K562 (cell line): ENCODE measurements at regions not wholly inside any gene's neighbourhood (a gene's known extent, or its start where the extent isn't known, plus 50 kb on each side); places are given as distances from the start of the nearest gene placed in this dataset.

ENCODE experiments used
- ATAC-seq: fragments of 200-7000 bp; cut with Tn5 transposase; 3 replicates; pipeline ENCODE4 v1.9.1; 2020; ENCODE audit warnings: moderate library complexity
- BruUV-seq: library from RNA; stranded (reverse); fragments of 400-500 nt; replicated peaks from 2 replicates; lab custom pipeline; 2021; lab: Mats Ljungman, UMichigan
- CTCF ChIA-PET: fragments of 300-600 bp; formaldehyde crosslinking; extraction: SDS; loops from one replicate; lab custom pipeline; 2021; ENCODE audit warnings: low intra/inter-chr PET ratio; lab: Yijun Ruan, JAX
- POLR2A ChIA-PET: fragments of 300-600, 350-650 bp; sonication (Branson Sonifier 250); formaldehyde crosslinking; extraction: SDS; loops from one replicate; lab custom pipeline; 2021; ENCODE audit warnings: antibody characterized with exemption, inconsistent platforms; lab: Yijun Ruan, JAX
- DNase-seq, 4 experiments: peaks; one replicate each; pipeline versions ENCODE4 v3.0.0 to v3.0.0-alpha.2; 2011 to 2018; ENCODE audit warnings: low spot score in 3 of 4, mixed read lengths in 3 of 4; ENCODE audit errors: extremely low read depth in 1 of 4
- FAIRE-seq: peaks from 2 replicates; lab custom pipeline; 2011; peaks lifted over from hg19 to GRCh38; lab: Jason Lieb, UNC
- H2AFZ ChIP-seq: 2 replicates; pipeline ENCODE4 v1.6.0; 2011; ENCODE audit warnings: low read depth, low read length, control low read depth, inconsistent platforms
- H3K27ac ChIP-seq: fragments of 200-600 bp; 3 replicates; pipeline ENCODE4 v1.8.0; 2011; ENCODE audit warnings: low read depth, mild to moderate bottlenecking, control low read depth, inconsistent platforms, low read length, moderate library complexity, mixed read lengths; ENCODE audit errors: extremely low read depth
- H3K27me3 ChIP-seq, 2 experiments: fragments of 300-600 bp in 1 of 2; 2 replicates in 1 of 2; 3 replicates in 1 of 2; pipeline versions ENCODE4 v1.6.0 to v1.8.0; 2011; ENCODE audit warnings: inconsistent platforms in 2 of 2, low read length in 2 of 2, mild to moderate bottlenecking in 1 of 2, mixed read lengths in 1 of 2, moderate library complexity in 1 of 2; ENCODE audit not compliant: control insufficient read depth in 2 of 2, insufficient read depth in 2 of 2
- H3K36me3 ChIP-seq: fragments of 300-600 bp; 3 replicates; pipeline ENCODE4 v1.8.0; 2011; ENCODE audit warnings: mild to moderate bottlenecking, low read length, inconsistent platforms; ENCODE audit not compliant: control insufficient read depth, insufficient read depth
- H3K4me1 ChIP-seq, 2 experiments: fragments of 200-600 bp in 1 of 2; replicated peaks in 1 of 2; 2 replicates in 1 of 2; 3 replicates in 1 of 2; pipeline versions ENCODE4 v1.5.1 to v1.8.0; 2011; ENCODE audit warnings: inconsistent platforms in 2 of 2, low read length in 2 of 2, mild to moderate bottlenecking in 1 of 2, mixed read lengths in 1 of 2, moderate library complexity in 1 of 2; ENCODE audit not compliant: control insufficient read depth in 2 of 2, insufficient read depth in 2 of 2
- H3K4me2 ChIP-seq: 2 replicates; pipeline ENCODE4 v1.6.1; 2011; ENCODE audit warnings: low read length, control low read depth, inconsistent platforms, mixed read lengths; ENCODE audit not compliant: insufficient read depth
- H3K4me3 ChIP-seq: fragments of 200-600 bp; sonication (generic), shearing (Covaris generic); 2 replicates; pipeline ENCODE4 v1.5.1; 2016; ENCODE audit warnings: control low read depth, inconsistent platforms
- H3K79me2 ChIP-seq: fragments of 200-600 bp; 3 replicates; pipeline ENCODE4 v1.8.0; 2011; ENCODE audit warnings: low read length, inconsistent platforms; ENCODE audit not compliant: control insufficient read depth, insufficient read depth
- H3K9ac ChIP-seq, 2 experiments: 2 replicates each; pipeline versions ENCODE4 v1.6.0 to v1.6.1; 2011; ENCODE audit warnings: low read depth in 2 of 2, low read length in 2 of 2, control low read depth in 1 of 2, inconsistent platforms in 1 of 2, mild to moderate bottlenecking in 1 of 2, mixed read lengths in 1 of 2; ENCODE audit not compliant: insufficient read depth in 1 of 2
- H3K9me1 ChIP-seq: one replicate; pipeline ENCODE4 v1.6.0; 2011; ENCODE audit warnings: inconsistent platforms, mild to moderate bottlenecking, low read length, moderate library complexity; ENCODE audit not compliant: control insufficient read depth, insufficient read depth
- H3K9me3 ChIP-seq: replicated peaks from 2 replicates; pipeline ENCODE4 v1.5.1; 2011; ENCODE audit warnings: low read depth, low read length, inconsistent platforms; ENCODE audit not compliant: control insufficient read depth, insufficient read depth
- H4K20me1 ChIP-seq: replicated peaks from 2 replicates; pipeline ENCODE4 v1.6.1; 2011; ENCODE audit warnings: low read length, inconsistent platforms, mixed read lengths; ENCODE audit not compliant: control insufficient read depth, insufficient read depth
- CBFB ChIP-seq: sonication (generic); formaldehyde crosslinking; IDR thresholded peaks from 2 replicates; pipeline ENCODE4 v1.4.0; 2020; ENCODE audit warnings: mild to moderate bottlenecking, missing genetic modification reagents
- MAX ChIP-seq: sonication (generic); formaldehyde crosslinking; IDR thresholded peaks from 2 replicates; pipeline ENCODE4 v1.9.0; 2022; ENCODE audit warnings: mild to moderate bottlenecking, missing genetic modification reagents
- MAZ ChIP-seq, 2 experiments: fragments of 450-650 bp in 1 of 2; sonication (generic) in 1 of 2; formaldehyde crosslinking; IDR thresholded peaks in 1 of 2; conservative IDR thresholded peaks in 1 of 2; 2 replicates each; pipeline versions ENCODE4 v1.4.0 to v1.5.0; 2020; ENCODE audit warnings: mild to moderate bottlenecking in 1 of 2, missing genetic modification reagents in 1 of 2
- MCM7 ChIP-seq, 2 experiments: fragments of 450-650 bp; IDR thresholded peaks; 2 replicates each; pipeline ENCODE4 v1.6.1; 2016 to 2018
- RUNX1 ChIP-seq: sonication (generic); IDR thresholded peaks from 2 replicates; pipeline ENCODE4 v1.6.1; 2016; ENCODE audit warnings: antibody characterized with exemption, low read depth
- SPI1 ChIP-seq: IDR thresholded peaks from 2 replicates; pipeline ENCODE4 v1.6.1; 2011; ENCODE audit warnings: low read depth, low read length, control low read depth, borderline replicate concordance
- ZNF318 ChIP-seq, 2 experiments: fragments of 450-650 bp; IDR thresholded peaks; 2 replicates each; pipeline ENCODE4 v1.6.1; 2016; ENCODE audit warnings: mild to moderate bottlenecking in 2 of 2, borderline replicate concordance in 1 of 2, low read depth in 1 of 2, moderate library complexity in 1 of 2
- ZNF76 ChIP-seq: fragments of 250-450 bp; sonication (Bioruptor Pico); IDR thresholded peaks from 2 replicates; pipeline ENCODE4 v1.4.0; 2020; ENCODE audit warnings: mild to moderate bottlenecking, moderate library complexity, borderline replicate concordance
- WGBS: fragments of 100-300 bp; shearing (Covaris generic); methylation state at CpG from one replicate; pipeline ENCODE4 v1.1.6; 2016; ENCODE audit warnings: low coverage, mixed read lengths; ENCODE audit not compliant: insufficient coverage; ENCODE audit errors: missing lambda C conversion rate; 5-methylcytosine and 5-hydroxymethylcytosine counted together
- in situ Hi-C: fragments of 300-500 bp; cut with MboI; formaldehyde crosslinking; loops from 4 replicates; pipeline ENCODE4 v1.15.0; 2018; ENCODE audit warnings: inconsistent platforms, mixed read lengths
- intact Hi-C: fragments of 100-400 bp; cut with micrococcal nuclease; formaldehyde crosslinking; loops from 2 replicates; pipeline ENCODE4 v1.14.2; 2022

- no peaks in the 10 kb centered on the region for H3K9me3 ChIP-seq
- H4K20me1 ChIP-seq = no peaks in the 10 kb centered on the region
- no peaks in the 10 kb centered on the region for H3K9me1 ChIP-seq
- no peak overlapping the region for H3K27ac ChIP-seq
- POLR2A ChIA-PET = interaction anchor here (1.3 kb wide), 1 partner anchor 231 kb away, joined by 3 read pairs; the partner anchor contains the start of gene ZNF691
- no TSS peak for BruUV-seq
- no peaks in the 10 kb centered on the region for H3K36me3 ChIP-seq
- H3K27me3 ChIP-seq = peaks cover 0 to under 1% of the 10 kb centered on the region in 2 experiments; a peak in 1 of 5 replicates
- 0 out of 2 replicates have a peak overlapping the region, but pooled peaks have one; percentile 40 for H2AFZ ChIP-seq
- in situ Hi-C loops = loop anchor here (10.0 kb wide), 1 partner anchor 502 kb away; no protein-coding TSS in a partner anchor
- peak; percentile 35 to 53 (median 48) for DNase-seq
- intact Hi-C loops = loop anchor here (10.0 kb wide), 1 partner anchor 562 kb away; no protein-coding TSS in a partner anchor
- H3K4me2 ChIP-seq = peak overlapping the region; percentile 9; the same call in 1 of the 2 replicates
- H3K4me3 ChIP-seq = no peak overlapping the region
- TF ChIP-seq MAZ (CRISPR knock-in tag; conservative IDR thresholded peaks at IDR 0.05 in 1 of 2, IDR thresholded peaks at IDR 0.05 in 1 of 2) = no peak
- 0 out of 2 replicates have a peak, but pooled peaks have one; percentile 1 for TF ChIP-seq SPI1
- no peak for TF ChIP-seq ZNF76
- TF ChIP-seq MCM7 (IDR thresholded peaks at IDR 0.05) = no peak
- TF ChIP-seq MAX (CRISPR knock-in tag) = no peak
- no peak for TF ChIP-seq RUNX1
- no peak for TF ChIP-seq CBFB (CRISPR knock-in tag)
- no peak for TF ChIP-seq ZNF318 (IDR thresholded peaks at IDR 0.05; ENCODE audit: borderline replicate concordance in 1 of 2, low read depth in 1 of 2)
- ATAC-seq = peak; percentile 30; the same call in 1 of the 3 replicates
- CTCF ChIA-PET = no interaction called here
- H3K9ac ChIP-seq = no peak overlapping the region
- WGBS = 28% methylated on average over 3 of the region's 6 CpGs
- peaks cover 0 to 9% of the 10 kb centered on the region in 2 experiments; a peak in 2 of 5 replicates for H3K4me1 ChIP-seq
- no peaks in the 10 kb centered on the region for H3K79me2 ChIP-seq
- FAIRE-seq = no peak
Observed at GRCh38 chr1:43077273-43077672, 94.8 kb downstream of the EBNA1BP2 start.
